AG04450 (cell line): ENCODE measurements at regions not wholly inside any gene's neighbourhood (a gene's known extent, or its start where the extent isn't known, plus 50 kb on each side); places are given as distances from the start of the nearest gene placed in this dataset.

Source experiments
- CTCF ChIA-PET: fragments of 300-600, 350-600 bp; formaldehyde crosslinking; extraction: SDS; loops from one replicate; lab custom pipeline; 2022; ENCODE audit warnings: antibody characterized with exemption, inconsistent platforms; lab: Charles Lee
- POLR2A ChIA-PET: fragments of 350-600 bp; formaldehyde crosslinking; extraction: SDS; loops from one replicate; lab custom pipeline; 2021; ENCODE audit warnings: antibody characterized with exemption, inconsistent platforms; lab: Yijun Ruan, JAX
- DNase-seq: peaks from one replicate; pipeline ENCODE4 v3.0.0-alpha.2; 2011; ENCODE audit warnings: low read depth, low spot score
- H3K27ac ChIP-seq: one replicate; pipeline ENCODE4 v1.5.1; 2012; ENCODE audit warnings: low read depth, low read length, control low read depth
- H3K27me3 ChIP-seq: one replicate; pipeline ENCODE4 v1.6.0; 2012; ENCODE audit warnings: low read length; ENCODE audit not compliant: control insufficient read depth, insufficient read depth
- H3K4me3 ChIP-seq: 2 replicates; pipeline ENCODE4 v1.5.1; 2011; ENCODE audit warnings: mild to moderate bottlenecking, low read depth, low read length, control low read depth
- H3K9me3 ChIP-seq: 2 replicates; pipeline ENCODE4 v1.5.1; 2012; ENCODE audit warnings: low read length; ENCODE audit not compliant: control insufficient read depth, insufficient read depth
- CTCF ChIP-seq: IDR thresholded peaks from 2 replicates; pipeline ENCODE4 v1.5.1; 2011; ENCODE audit warnings: low read depth, low read length, control low read depth, inconsistent platforms

GRCh38 chr6:96724641-96725040 lies 112.6 kb downstream of the GPR63 start:
- H3K4me3 ChIP-seq = no peak overlapping the region
- CTCF ChIA-PET = no interaction called here

GRCh38 chr6:96723362-96723761 lies 113.9 kb downstream of the GPR63 start:
- CTCF ChIA-PET = no interaction called here
- POLR2A ChIA-PET = no interaction called here
- TF ChIP-seq CTCF = no peak
- Histone ChIP-seq H3K27me3 (no peaks in the 10 kb centered on the region), H3K9me3 (no peaks in the 10 kb centered on the region), H3K4me3 (no peak overlapping the region), H3K27ac (no peak overlapping the region)
- DNase-seq = no peak

More at GRCh38 chr6:96724641-96725040, 112.6 kb downstream of the GPR63 start:
- no peak for TF ChIP-seq CTCF
- POLR2A ChIA-PET = no interaction called here
- Histone ChIP-seq H3K27ac (no peak overlapping the region), H3K9me3 (no peaks in the 10 kb centered on the region), H3K27me3 (no peaks in the 10 kb centered on the region)
- no peak for DNase-seq

- no peak for TF ChIP-seq CTCF
- CTCF ChIA-PET = no interaction called here
- Histone ChIP-seq H3K9me3 (no peaks in the 10 kb centered on the region), H3K4me3 (no peak overlapping the region), H3K27me3 (no peaks in the 10 kb centered on the region), H3K27ac (no peak overlapping the region)
- POLR2A ChIA-PET = no interaction called here
- DNase-seq = no peak
These were observed 116.0 kb downstream of the GPR63 start for GRCh38 chr6:96721227-96721626.

GRCh38 chr6:96716221-96716620 lies 121.1 kb downstream of the GPR63 start:
- Histone ChIP-seq H3K27ac (no peak overlapping the region), H3K27me3 (no peaks in the 10 kb centered on the region), H3K4me3 (no peak overlapping the region), H3K9me3 (no peaks in the 10 kb centered on the region)
- TF ChIP-seq CTCF = no peak
- ChIA-PET POLR2A (no interaction called here), CTCF (no interaction called here)
- DNase-seq = no peak

- Histone ChIP-seq H3K27ac (no peak overlapping the region), H3K9me3 (no peaks in the 10 kb centered on the region), H3K27me3 (no peaks in the 10 kb centered on the region), H3K4me3 (no peak overlapping the region)
- POLR2A ChIA-PET = no interaction called here
- TF ChIP-seq CTCF = no peak
- CTCF ChIA-PET = no interaction called here
- DNase-seq = no peak
These were observed 121.7 kb downstream of the GPR63 start for GRCh38 chr6:96715608-96716007.
